Gastrocnemius medialis (tissue), 4 donors: ENCODE measurements at regions not wholly inside any gene's neighbourhood (a gene's known extent, or its start where the extent isn't known, plus 50 kb on each side); places are given as distances from the start of the nearest gene placed in this dataset.

Experiments
- CTCF ChIP-seq, 5 experiments: fragments of 450-650 bp in 3 of 5; fragments of 200-600 bp in 2 of 5; sonication (generic) in 2 of 5; IDR thresholded peaks in 4 of 5; conservative IDR thresholded peaks in 1 of 5; 1 replicate in 4 of 5; 2 replicates in 1 of 5; pipeline ENCODE4 v1.5.1; 2016 to 2019; ENCODE audit warnings: antibody characterized with exemption in 5 of 5, mild to moderate bottlenecking in 3 of 5, moderate library complexity in 3 of 5
- POLR2A ChIP-seq, 2 donors: fragments of 450-650 bp; IDR thresholded peaks; one replicate each; pipeline ENCODE4 v1.6.1; 2017; ENCODE audit warnings: antibody characterized with exemption in 2 of 2, mild to moderate bottlenecking in 2 of 2, moderate library complexity in 2 of 2

GRCh38 chr13:93101226-93101734, 125.3 kb upstream of the GPC6 start:
- TF ChIP-seq CTCF (IDR thresholded peaks at IDR 0.05 in 4 of 5, conservative IDR thresholded peaks at IDR 0.05 in 1 of 5) (no peak), POLR2A (IDR thresholded peaks at IDR 0.05) (no peak)
